HL-60 (cell line): ENCODE measurements at regions not wholly inside any gene's neighbourhood (a gene's known extent, or its start where the extent isn't known, plus 50 kb on each side); places are given as distances from the start of the nearest gene placed in this dataset.

Experiments
- DNase-seq, 2 experiments: peaks; one replicate each; pipeline ENCODE4 v3.0.0-alpha.2; 2010 to 2020; ENCODE audit warnings: low read depth in 1 of 2, low spot score in 1 of 2
- H3K27ac ChIP-seq: fragments of 250-450 bp; sonication (Bioruptor Pico); replicated peaks from 2 replicates; pipeline ENCODE4 v1.5.1; 2020; ENCODE audit warnings: mild to moderate bottlenecking, moderate library complexity
- H3K27me3 ChIP-seq: fragments of 250-450 bp; sonication (Bioruptor Pico); 2 replicates; pipeline ENCODE4 v1.5.1; 2021; ENCODE audit warnings: mild to moderate bottlenecking, moderate library complexity; ENCODE audit not compliant: insufficient read depth, poor library complexity, severe bottlenecking
- H3K4me3 ChIP-seq: replicated peaks from 2 replicates; pipeline ENCODE4 v1.5.1; 2011; ENCODE audit warnings: mild to moderate bottlenecking, control low read depth, low read length; ENCODE audit not compliant: insufficient read depth
- CTCF ChIP-seq: IDR thresholded peaks from one replicate; pipeline ENCODE4 v1.5.1; 2011; ENCODE audit warnings: low read length, control low read depth, inconsistent platforms; ENCODE audit not compliant: insufficient read depth
- GABPA ChIP-seq: IDR thresholded peaks from 2 replicates; pipeline ENCODE4 v1.6.1; 2012; ENCODE audit warnings: low read depth
- POLR2AphosphoS5 ChIP-seq: IDR thresholded peaks from 2 replicates; pipeline ENCODE4 v1.6.1; 2012; ENCODE audit warnings: low read depth
- REST ChIP-seq: IDR thresholded peaks from 2 replicates; pipeline ENCODE4 v1.6.1; 2012; ENCODE audit warnings: low read depth; ENCODE audit not compliant: insufficient replicate concordance
- SPI1 ChIP-seq: IDR thresholded peaks from 2 replicates; pipeline ENCODE4 v1.6.1; 2012; ENCODE audit warnings: low read depth, mild to moderate bottlenecking, borderline replicate concordance

- Histone ChIP-seq H3K27me3 (no peaks in the 10 kb centered on the region), H3K27ac (no peak overlapping the region), H3K4me3 (no peak overlapping the region)
- no peak for DNase-seq
- TF ChIP-seq POLR2AphosphoS5, result no peak
- no peak for TF ChIP-seq GABPA
- no peak for TF ChIP-seq REST
- no peak for TF ChIP-seq CTCF
- TF ChIP-seq SPI1, result no peak
Measured at GRCh38 chr6:114888241-114888640, 545.4 kb upstream of the HS3ST5 start.

GRCh38 chr6:114886670-114887436, 544.0 kb upstream of the HS3ST5 start:
- TF ChIP-seq GABPA (no peak), POLR2AphosphoS5 (no peak), CTCF (no peak), SPI1 (no peak), REST (no peak)
- Histone ChIP-seq H3K27ac (no peak overlapping the region), H3K4me3 (no peak overlapping the region), H3K27me3 (no peaks in the 10 kb centered on the region)
- DNase-seq, result no peak

- DNase-seq, result no peak
- Histone ChIP-seq H3K4me3 (no peak overlapping the region), H3K27me3 (no peaks in the 10 kb centered on the region), H3K27ac (no peak overlapping the region)
- TF ChIP-seq SPI1, result no peak
- TF ChIP-seq POLR2AphosphoS5, result no peak
- no peak for TF ChIP-seq GABPA
- TF ChIP-seq CTCF, result no peak
- TF ChIP-seq REST, result no peak
Measured at GRCh38 chr6:114879693-114880092, 536.9 kb upstream of the HS3ST5 start.
